ENCODE measurements at regions not wholly inside any gene's neighbourhood (a gene's known extent, or its start where the extent isn't known, plus 50 kb on each side); places are given as distances from the start of the nearest gene placed in this dataset.

- ChIA-PET POLR2A (interaction anchor here (0.7 kb wide), 1 partner anchor 10 kb away, joined by 3 read pairs; no protein-coding TSS in a partner anchor), CTCF (interaction anchor here (0.6 to 1.5 kb wide), 4 partner anchors 11 to 930 kb away, joined by 3 to 5 read pairs (median 4); no protein-coding TSS in a partner anchor)
- Mint-ChIP-seq H3K9me3 (ENCODE audit: unreplicated experiment) (peaks cover 8% of the 10 kb centered on the region), H3K36me3 (ENCODE audit: insufficient read depth, unreplicated experiment) (no peaks in the 10 kb centered on the region), H3K27ac (ENCODE audit: low read depth, unreplicated experiment) (no peak overlapping the region), H3K27me3 (ENCODE audit: insufficient read depth, unreplicated experiment) (no peaks in the 10 kb centered on the region), H3K4me3 (ENCODE audit: unreplicated experiment) (no peak overlapping the region), H3K4me1 (ENCODE audit: insufficient read depth, unreplicated experiment) (no peaks in the 10 kb centered on the region)
- no TSS peak for BruUV-seq (replicated peaks)
- DNase-seq (ENCODE audit: unreplicated experiment): no peak
- intact Hi-C loops (cut with micrococcal nuclease): no loop called here
- no peak for TF ChIP-seq CTCF (IDR thresholded peaks at IDR 0.05; ENCODE audit: unreplicated experiment)
Observed at GRCh38 chr11:127491589-127491988, 491.0 kb upstream of the KIRREL3 start.

DNA sequence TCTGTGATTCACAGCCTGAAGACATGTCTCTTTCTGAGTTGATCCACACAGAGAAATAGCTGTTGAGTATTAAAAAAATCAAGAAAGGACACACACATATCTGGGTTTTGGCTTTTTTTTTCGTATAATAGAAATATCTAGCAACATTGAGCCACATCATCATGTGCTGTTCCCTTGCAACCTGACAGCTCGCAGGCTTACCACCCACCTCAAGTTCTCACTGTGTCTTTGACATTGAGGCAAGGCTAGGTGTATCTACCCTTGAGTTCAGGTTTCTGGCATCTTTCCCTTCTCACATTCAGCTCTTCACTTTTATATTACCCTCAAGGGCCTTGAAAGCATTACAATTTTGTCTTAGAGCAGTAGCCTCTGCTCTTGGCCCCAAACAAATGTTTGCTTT, 490.3 kb upstream of the KIRREL3 start:
- Mint-ChIP-seq H3K27ac (ENCODE audit: low read depth, unreplicated experiment) (no peak overlapping the region), H3K9me3 (ENCODE audit: unreplicated experiment) (peaks cover 8% of the 10 kb centered on the region)
- intact Hi-C loops (cut with micrococcal nuclease): no loop called here

DNA sequence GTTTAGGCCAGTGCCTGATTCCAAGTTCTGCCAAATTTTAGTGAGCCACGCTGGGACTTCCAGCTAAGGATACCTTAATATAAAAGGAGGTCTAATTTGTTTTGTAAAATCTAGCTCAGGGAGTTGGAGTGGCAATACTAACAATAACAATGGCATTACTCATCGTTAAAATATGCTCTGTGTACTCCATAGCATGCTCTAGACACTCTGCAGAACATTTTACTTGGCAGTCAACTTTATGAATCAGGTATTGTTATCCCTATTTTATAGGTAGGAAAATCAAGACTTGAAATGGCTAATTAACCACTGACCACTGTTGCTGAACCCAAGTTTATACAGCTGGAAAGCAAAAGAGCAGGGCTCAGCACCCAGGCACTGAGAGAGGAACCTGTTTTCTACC, 485.0 kb upstream of the KIRREL3 start:
- Mint-ChIP-seq H3K36me3 (ENCODE audit: insufficient read depth, unreplicated experiment) (no peaks in the 10 kb centered on the region), H3K4me1 (ENCODE audit: insufficient read depth, unreplicated experiment) (peaks cover 6% of the 10 kb centered on the region), H3K9me3 (ENCODE audit: unreplicated experiment) (peaks cover 8% of the 10 kb centered on the region), H3K27me3 (ENCODE audit: insufficient read depth, unreplicated experiment) (no peaks in the 10 kb centered on the region), H3K4me3 (ENCODE audit: unreplicated experiment) (no peak overlapping the region), H3K27ac (ENCODE audit: low read depth, unreplicated experiment) (no peak overlapping the region)
- BruUV-seq (replicated peaks): no TSS peak
- DNase-seq (ENCODE audit: unreplicated experiment): peak; percentile 68
- POLR2A ChIA-PET: interaction anchor here (0.6 kb wide), 1 partner anchor 1200 kb away, joined by 4 read pairs; no protein-coding TSS in a partner anchor
- no peak for TF ChIP-seq CTCF (IDR thresholded peaks at IDR 0.05; ENCODE audit: unreplicated experiment)
- CTCF ChIA-PET: interaction anchor here (1.0 to 1.5 kb wide), 2 partner anchors 9 to 877 kb away, joined by 4 read pairs; no protein-coding TSS in a partner anchor
- intact Hi-C loops (cut with micrococcal nuclease): no loop called here

More for the DNA sequence above, 490.3 kb upstream of the KIRREL3 start:
- Mint-ChIP-seq H3K4me3 (ENCODE audit: unreplicated experiment) (no peak overlapping the region), H3K27me3 (ENCODE audit: insufficient read depth, unreplicated experiment) (no peaks in the 10 kb centered on the region), H3K36me3 (ENCODE audit: insufficient read depth, unreplicated experiment) (no peaks in the 10 kb centered on the region), H3K4me1 (ENCODE audit: insufficient read depth, unreplicated experiment) (no peaks in the 10 kb centered on the region)
- ChIA-PET CTCF (interaction anchor here (0.6 to 1.5 kb wide), 6 partner anchors 10 to 1184 kb away, joined by 3 to 5 read pairs (median 3); no protein-coding TSS in a partner anchor), POLR2A (no interaction called here)
- DNase-seq (ENCODE audit: unreplicated experiment): no peak
- BruUV-seq (replicated peaks): no TSS peak
- no peak for TF ChIP-seq CTCF (IDR thresholded peaks at IDR 0.05; ENCODE audit: unreplicated experiment)

- Mint-ChIP-seq H3K36me3 (ENCODE audit: insufficient read depth, unreplicated experiment) (no peaks in the 10 kb centered on the region), H3K4me1 (ENCODE audit: insufficient read depth, unreplicated experiment) (peaks cover 6% of the 10 kb centered on the region), H3K9me3 (ENCODE audit: unreplicated experiment) (no peaks in the 10 kb centered on the region), H3K27me3 (ENCODE audit: insufficient read depth, unreplicated experiment) (peaks cover 11% of the 10 kb centered on the region), H3K4me3 (ENCODE audit: unreplicated experiment) (no peak overlapping the region), H3K27ac (ENCODE audit: low read depth, unreplicated experiment) (no peak overlapping the region)
- no peak for DNase-seq (ENCODE audit: unreplicated experiment)
- POLR2A ChIA-PET: interaction anchor here (0.6 kb wide), 1 partner anchor 10 kb away, joined by 3 read pairs; no protein-coding TSS in a partner anchor
- CTCF ChIA-PET: interaction anchor here (0.7 kb wide), 1 partner anchor 1524 kb away, joined by 3 read pairs; no protein-coding TSS in a partner anchor
- no TSS peak for BruUV-seq (replicated peaks)
- TF ChIP-seq CTCF (IDR thresholded peaks at IDR 0.05; ENCODE audit: unreplicated experiment): no peak
- intact Hi-C loops (cut with micrococcal nuclease): no loop called here
Observed at GRCh38 chr11:127481391-127481790, 480.8 kb upstream of the KIRREL3 start.

Data from MCF 10A (cell line).